Spinal cord (tissue), 9 donors: ENCODE measurements at regions not wholly inside any gene's neighbourhood (a gene's known extent, or its start where the extent isn't known, plus 50 kb on each side); places are given as distances from the start of the nearest gene placed in this dataset.
A peak's percentile ranks its signal among the peaks of the same experiment; 100 is the strongest.

Experiments used
- DNase-seq, 6 donors: peaks; one replicate each; pipeline versions ENCODE4 v3.0.0 to v3.0.0-alpha.2; 2013 to 2015; ENCODE audit warnings: low spot score in 6 of 6, low read depth in 4 of 6
- H3K27ac ChIP-seq: one replicate; pipeline ENCODE4 v1.5.1; 2013; ENCODE audit warnings: low read depth, low read length, control low read depth
- H3K27me3 ChIP-seq: one replicate; pipeline ENCODE4 v1.6.1; 2013; ENCODE audit warnings: low read length; ENCODE audit not compliant: control insufficient read depth, insufficient read depth
- H3K36me3 ChIP-seq: one replicate; pipeline ENCODE4 v1.6.1; 2013; ENCODE audit warnings: low read length; ENCODE audit not compliant: control insufficient read depth, insufficient read depth
- H3K4me1 ChIP-seq: one replicate; pipeline ENCODE4 v1.6.1; 2013; ENCODE audit warnings: low read length; ENCODE audit not compliant: control insufficient read depth, insufficient read depth
- H3K4me3 ChIP-seq: one replicate; pipeline ENCODE4 v1.5.1; 2013; ENCODE audit warnings: low read depth, low read length, control low read depth
- H3K9me3 ChIP-seq: one replicate; pipeline ENCODE4 v1.6.1; 2013; ENCODE audit warnings: low read length; ENCODE audit not compliant: control insufficient read depth, insufficient read depth
- WGBS: methylation state at CpG from one replicate; pipeline ENCODE4 v1.1.5; 2013; ENCODE audit warnings: missing lambda C conversion rate; ENCODE audit not compliant: insufficient coverage; 5-methylcytosine and 5-hydroxymethylcytosine counted together
- donor health status: healthy.

- Histone ChIP-seq H3K4me1 (no peaks in the 10 kb centered on the region), H3K27me3 (no peaks in the 10 kb centered on the region), H3K36me3 (no peaks in the 10 kb centered on the region), H3K27ac (no peak overlapping the region), H3K4me3 (no peak overlapping the region), H3K9me3 (no peaks in the 10 kb centered on the region)
- no CpG with 5 or more reads among the region's 2 CpGs for WGBS
- peak in 1 of 6 donors; percentile 79 for DNase-seq
Measured at GRCh38 chr2:22248851-22249250, 1125.1 kb downstream of the TDRD15 start.

DNA sequence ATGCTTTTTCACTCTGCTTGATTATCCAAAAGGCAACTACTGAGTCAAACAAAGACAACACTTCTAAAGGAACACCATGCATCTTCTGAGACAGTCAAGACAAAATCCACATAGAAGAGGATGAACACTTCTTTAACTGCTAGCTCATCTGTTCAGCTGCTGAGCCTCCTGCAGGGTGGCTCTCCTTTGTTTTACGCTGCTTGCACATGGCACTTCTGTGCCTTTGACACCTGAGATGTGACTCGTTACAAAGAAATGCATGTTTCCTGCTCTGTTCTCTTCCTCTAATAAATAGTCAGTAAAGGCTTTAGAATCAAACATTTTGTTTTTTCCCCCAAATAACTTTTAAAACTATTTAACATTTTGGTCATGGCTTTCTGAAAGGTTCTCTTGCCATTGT lies 1129.4 kb downstream of the TDRD15 start:
- no peaks in the 10 kb centered on the region for H3K36me3 ChIP-seq
- H3K4me3 ChIP-seq = no peak overlapping the region
- H3K9me3 ChIP-seq = no peaks in the 10 kb centered on the region
- no peak for DNase-seq
- no peaks in the 10 kb centered on the region for H3K27me3 ChIP-seq
- no peaks in the 10 kb centered on the region for H3K4me1 ChIP-seq
- no peak overlapping the region for H3K27ac ChIP-seq
- WGBS = 89% methylated on average over 1 of the region's 2 CpGs

DNA sequence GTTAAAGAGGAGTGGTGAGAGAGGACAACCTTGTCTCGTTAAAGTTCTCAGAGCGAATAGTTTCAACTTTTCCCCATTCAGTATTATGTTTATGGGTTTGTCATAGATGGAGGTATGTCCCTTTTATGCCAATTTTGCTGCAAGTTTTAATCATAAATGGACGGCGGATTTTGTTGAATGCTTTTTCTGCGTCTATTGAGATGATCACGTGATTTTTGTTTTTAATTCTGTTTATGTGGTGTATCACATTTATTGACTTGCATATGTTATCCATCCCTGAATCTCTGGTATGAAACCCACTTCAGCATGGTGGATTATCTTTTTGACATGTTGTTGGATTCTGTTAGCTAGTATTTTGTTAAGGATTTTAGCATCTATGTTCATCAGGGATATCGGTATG lies 1123.8 kb upstream of the KLHL29 start:
- H3K9me3 ChIP-seq = peaks cover 6% of the 10 kb centered on the region
- DNase-seq = no peak
- no peak overlapping the region for H3K4me3 ChIP-seq
- 100% methylated on average over 3 of the region's 7 CpGs for WGBS
- H3K27me3 ChIP-seq = no peaks in the 10 kb centered on the region
- no peaks in the 10 kb centered on the region for H3K36me3 ChIP-seq
- no peaks in the 10 kb centered on the region for H3K4me1 ChIP-seq
- no peak overlapping the region for H3K27ac ChIP-seq

- WGBS = no CpG with 5 or more reads among the region's 1 CpG
- peaks cover 5% of the 10 kb centered on the region for H3K9me3 ChIP-seq
- no peak overlapping the region for H3K27ac ChIP-seq
- no peak for DNase-seq
- H3K4me1 ChIP-seq = no peaks in the 10 kb centered on the region
- no peaks in the 10 kb centered on the region for H3K27me3 ChIP-seq
- no peaks in the 10 kb centered on the region for H3K36me3 ChIP-seq
- H3K4me3 ChIP-seq = no peak overlapping the region
Measured at GRCh38 chr2:22270341-22270740, 1114.6 kb upstream of the KLHL29 start.

GRCh38 chr2:22273853-22274252 lies 1111.1 kb upstream of the KLHL29 start:
- no peak for DNase-seq
- Histone ChIP-seq H3K4me3 (no peak overlapping the region), H3K27ac (no peak overlapping the region), H3K4me1 (no peaks in the 10 kb centered on the region), H3K36me3 (no peaks in the 10 kb centered on the region), H3K9me3 (peaks cover 5% of the 10 kb centered on the region), H3K27me3 (no peaks in the 10 kb centered on the region)
- WGBS = no CpG with 5 or more reads among the region's 1 CpG

GRCh38 chr2:22274661-22275060 lies 1110.3 kb upstream of the KLHL29 start:
- no peak overlapping the region for H3K27ac ChIP-seq
- H3K27me3 ChIP-seq = no peaks in the 10 kb centered on the region
- 50% methylated on average over 1 of the region's 3 CpGs for WGBS
- H3K9me3 ChIP-seq = peaks cover 5% of the 10 kb centered on the region
- no peaks in the 10 kb centered on the region for H3K36me3 ChIP-seq
- peak in 1 of 6 donors; percentile 56 for DNase-seq
- no peak overlapping the region for H3K4me3 ChIP-seq
- H3K4me1 ChIP-seq = no peaks in the 10 kb centered on the region

DNA sequence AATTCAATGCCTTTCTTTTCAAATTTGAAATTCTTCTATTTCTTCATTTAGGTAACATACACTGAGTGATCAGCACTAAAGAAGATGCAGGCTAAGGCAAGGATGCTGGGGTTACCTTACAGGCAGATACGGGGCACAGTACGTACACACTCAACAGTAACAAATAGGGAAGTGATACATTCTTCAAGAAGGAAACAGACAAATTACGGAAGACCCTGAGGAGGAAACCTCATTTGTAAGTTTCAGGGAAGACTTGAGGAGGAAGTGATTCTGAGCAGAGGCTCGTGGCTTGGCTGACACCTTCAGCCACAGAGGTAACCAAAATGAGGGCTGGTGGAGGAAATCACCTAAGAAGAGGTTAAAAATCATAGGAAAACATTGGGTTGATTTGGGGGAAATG lies 1108.3 kb upstream of the KLHL29 start:
- no peaks in the 10 kb centered on the region for H3K4me1 ChIP-seq
- no peak for DNase-seq
- H3K4me3 ChIP-seq = no peak overlapping the region
- no peaks in the 10 kb centered on the region for H3K9me3 ChIP-seq
- H3K27me3 ChIP-seq = no peaks in the 10 kb centered on the region
- 75% methylated on average over 2 of the region's 4 CpGs for WGBS
- no peak overlapping the region for H3K27ac ChIP-seq
- H3K36me3 ChIP-seq = no peaks in the 10 kb centered on the region

DNA sequence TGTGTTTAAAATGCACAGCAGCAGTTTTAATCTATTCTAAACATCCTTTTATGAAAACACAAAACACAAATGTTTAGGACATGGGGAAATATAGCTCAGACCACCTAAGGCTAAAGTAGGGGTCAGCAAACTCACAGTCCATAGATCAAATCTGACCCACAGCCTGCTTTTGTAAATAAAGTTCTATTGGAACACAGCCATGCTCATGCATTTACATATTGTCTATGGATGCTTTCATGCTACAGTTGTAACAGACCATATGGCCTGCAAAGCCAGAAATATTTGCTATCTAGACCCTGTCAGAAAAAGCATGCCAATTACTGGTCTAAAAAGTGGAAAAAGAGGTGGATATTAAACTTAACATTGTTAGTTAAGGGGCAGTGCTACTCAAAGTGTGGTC lies 1105.4 kb upstream of the KLHL29 start:
- no peak overlapping the region for H3K4me3 ChIP-seq
- no peaks in the 10 kb centered on the region for H3K9me3 ChIP-seq
- no peaks in the 10 kb centered on the region for H3K36me3 ChIP-seq
- H3K27me3 ChIP-seq = no peaks in the 10 kb centered on the region
- H3K4me1 ChIP-seq = no peaks in the 10 kb centered on the region
- peak in 1 of 6 donors; percentile 43 for DNase-seq
- H3K27ac ChIP-seq = no peak overlapping the region

DNA sequence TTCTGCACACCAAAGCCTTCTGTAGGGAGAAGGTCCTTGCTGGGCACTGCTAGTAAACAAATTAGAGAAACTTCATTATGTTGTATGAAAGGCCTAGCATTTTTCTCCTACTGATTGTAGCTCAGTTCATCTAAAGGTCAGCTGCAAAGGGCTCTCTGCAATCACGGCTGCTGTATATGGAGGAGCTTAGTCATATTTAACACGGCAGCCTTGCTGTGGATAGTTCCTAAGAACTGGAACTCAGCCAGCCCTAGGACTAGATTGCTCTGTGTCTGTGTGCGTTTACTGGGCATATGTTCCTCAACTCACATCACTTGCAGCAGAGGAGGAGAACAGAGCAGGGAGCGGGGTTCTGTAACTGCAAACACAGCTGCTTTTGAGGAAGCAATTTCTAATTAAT lies 1103.9 kb upstream of the KLHL29 start:
- no peak overlapping the region for H3K27ac ChIP-seq
- H3K4me3 ChIP-seq = no peak overlapping the region
- H3K27me3 ChIP-seq = no peaks in the 10 kb centered on the region
- DNase-seq = peak in 4 of 6 donors; percentile 15 to 88 (median 40)
- no peaks in the 10 kb centered on the region for H3K9me3 ChIP-seq
- 31% methylated on average over 3 of the region's 4 CpGs for WGBS
- no peaks in the 10 kb centered on the region for H3K36me3 ChIP-seq
- no peaks in the 10 kb centered on the region for H3K4me1 ChIP-seq

DNA sequence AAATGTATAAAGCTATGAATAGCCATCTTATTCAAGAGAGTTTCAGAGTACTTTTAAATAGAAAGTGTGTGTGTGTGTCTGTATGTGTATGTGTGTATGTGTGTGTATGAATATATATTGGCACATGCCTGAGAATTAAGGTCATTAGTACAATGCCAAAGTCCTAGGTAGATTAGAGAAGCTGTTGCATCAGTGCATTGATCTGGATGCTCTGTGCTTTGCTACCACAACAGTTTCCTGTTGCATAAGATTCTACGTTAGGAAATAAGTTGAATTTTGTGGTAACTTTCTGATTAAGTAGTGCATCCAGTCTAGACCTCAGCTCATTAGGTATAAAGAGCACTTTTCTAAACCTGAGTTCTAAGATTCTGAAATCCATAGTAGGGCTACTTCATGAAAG lies 1102.8 kb upstream of the KLHL29 start:
- WGBS = no CpG with 5 or more reads among the region's 1 CpG
- DNase-seq = no peak
- Histone ChIP-seq H3K4me1 (no peaks in the 10 kb centered on the region), H3K27ac (no peak overlapping the region), H3K9me3 (no peaks in the 10 kb centered on the region), H3K36me3 (no peaks in the 10 kb centered on the region), H3K27me3 (no peaks in the 10 kb centered on the region), H3K4me3 (no peak overlapping the region)
